ENCODE measurements at regions not wholly inside any gene's neighbourhood (a gene's known extent, or its start where the extent isn't known, plus 50 kb on each side); places are given as distances from the start of the nearest gene placed in this dataset.
"Not testable (repeated sequence)": the region's sequence is repeated elsewhere in the genome, so short reads cannot be mapped to it uniquely, and the experiment has no call there.

DNA sequence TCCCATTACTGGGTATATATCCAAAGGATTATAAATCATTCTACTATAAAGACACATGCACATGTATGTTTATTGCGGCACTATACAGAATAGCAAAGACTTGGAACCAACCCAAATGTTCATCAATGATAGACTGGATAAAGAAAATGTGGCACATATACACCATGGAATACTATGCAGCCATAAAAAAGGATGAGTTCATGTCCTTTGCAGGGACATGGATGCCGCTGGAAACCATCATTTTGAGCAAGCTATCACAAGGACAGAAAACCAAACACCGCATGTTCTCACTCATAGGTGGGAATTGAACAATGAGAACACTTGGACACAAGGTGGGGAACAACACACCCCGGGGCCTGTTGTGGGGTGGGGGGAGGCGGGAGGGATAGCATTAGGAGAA, 57.0 kb upstream of the NEUROD1 start:
- in situ Hi-C loops (cut with HindIII; ENCODE audit: low sequenced_read_pairs), result not testable (repeated sequence)

DNA sequence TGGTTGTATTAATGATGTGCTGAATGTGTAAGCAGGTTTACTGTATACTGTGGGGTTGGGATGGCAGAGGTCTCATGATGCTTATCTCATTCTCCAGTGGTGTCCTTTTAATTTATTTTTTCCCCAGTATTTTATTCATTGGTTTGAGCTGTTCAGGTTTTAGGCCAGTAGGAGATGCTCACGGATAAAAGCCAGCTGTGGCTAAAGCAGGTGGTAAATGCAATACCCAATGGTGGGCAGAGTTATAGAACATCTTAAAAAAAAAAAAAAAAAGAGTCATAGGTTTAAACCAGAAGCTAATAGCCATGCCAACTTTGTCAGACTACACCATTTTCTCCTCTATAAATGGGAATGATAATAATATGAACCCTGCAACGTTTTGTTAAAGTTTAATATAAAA, 57.8 kb upstream of the NEUROD1 start:
- in situ Hi-C loops (cut with HindIII; ENCODE audit: low sequenced_read_pairs), result no loop called here

DNA sequence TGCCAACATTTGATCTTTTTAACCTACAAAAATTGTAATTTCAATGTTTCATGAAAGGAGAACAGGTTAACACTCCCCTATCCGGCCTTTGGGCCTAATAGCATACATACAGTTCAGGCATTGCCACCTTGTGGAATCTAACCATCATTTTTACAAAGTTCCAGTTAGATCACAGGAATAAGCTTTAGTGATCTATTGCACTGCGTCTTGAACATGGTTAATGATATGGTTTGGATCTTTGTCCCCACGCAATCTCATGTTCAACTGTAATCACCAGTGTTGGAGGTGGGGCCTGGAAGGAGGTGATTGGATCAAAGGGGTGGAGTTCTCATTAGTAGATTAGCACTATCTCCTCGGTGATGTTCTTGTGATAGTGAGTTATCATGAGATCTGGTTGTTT, 58.2 kb upstream of the NEUROD1 start:
- in situ Hi-C loops (cut with HindIII; ENCODE audit: low sequenced_read_pairs), result no loop called here

DNA sequence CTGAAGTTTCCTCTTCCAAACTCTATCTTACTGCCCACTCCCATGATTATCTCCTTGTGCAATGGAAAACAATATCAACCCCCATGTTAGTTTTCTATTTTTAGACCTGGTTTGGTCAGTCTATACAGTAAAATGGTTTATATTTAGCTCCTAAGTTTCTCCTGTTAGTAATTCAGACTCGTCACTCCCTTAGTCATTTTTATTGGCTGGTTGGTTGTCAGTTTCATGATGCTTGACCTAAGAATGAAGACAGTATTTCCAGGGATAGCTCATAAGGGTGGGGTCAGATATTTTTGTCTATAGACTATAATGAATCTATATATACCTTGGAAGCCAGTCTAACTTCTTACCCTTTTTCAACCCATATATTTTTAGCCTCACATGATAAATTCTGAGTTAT, 61.4 kb upstream of the NEUROD1 start:
- in situ Hi-C loops (cut with HindIII; ENCODE audit: low sequenced_read_pairs), result no loop called here

DNA sequence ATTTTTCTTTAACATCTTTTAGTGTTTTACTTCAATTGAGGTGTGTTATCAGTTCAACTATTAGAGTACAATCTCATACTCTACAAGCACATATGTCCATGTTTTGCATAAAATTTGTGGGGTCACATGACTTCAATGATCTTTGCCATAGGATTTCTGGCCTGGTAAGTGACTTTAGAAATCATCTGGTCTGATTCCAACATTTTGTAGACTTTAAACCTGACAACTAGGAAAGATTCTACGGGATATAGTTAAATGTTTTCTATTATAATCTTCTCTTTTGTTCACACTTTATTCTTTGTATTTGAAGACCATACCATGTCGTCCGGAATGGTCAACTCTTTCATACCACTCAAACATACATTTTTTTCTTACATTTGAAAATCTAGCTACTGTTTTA, 62.0 kb upstream of the NEUROD1 start:
- in situ Hi-C loops (cut with HindIII; ENCODE audit: low sequenced_read_pairs), result no loop called here

DNA sequence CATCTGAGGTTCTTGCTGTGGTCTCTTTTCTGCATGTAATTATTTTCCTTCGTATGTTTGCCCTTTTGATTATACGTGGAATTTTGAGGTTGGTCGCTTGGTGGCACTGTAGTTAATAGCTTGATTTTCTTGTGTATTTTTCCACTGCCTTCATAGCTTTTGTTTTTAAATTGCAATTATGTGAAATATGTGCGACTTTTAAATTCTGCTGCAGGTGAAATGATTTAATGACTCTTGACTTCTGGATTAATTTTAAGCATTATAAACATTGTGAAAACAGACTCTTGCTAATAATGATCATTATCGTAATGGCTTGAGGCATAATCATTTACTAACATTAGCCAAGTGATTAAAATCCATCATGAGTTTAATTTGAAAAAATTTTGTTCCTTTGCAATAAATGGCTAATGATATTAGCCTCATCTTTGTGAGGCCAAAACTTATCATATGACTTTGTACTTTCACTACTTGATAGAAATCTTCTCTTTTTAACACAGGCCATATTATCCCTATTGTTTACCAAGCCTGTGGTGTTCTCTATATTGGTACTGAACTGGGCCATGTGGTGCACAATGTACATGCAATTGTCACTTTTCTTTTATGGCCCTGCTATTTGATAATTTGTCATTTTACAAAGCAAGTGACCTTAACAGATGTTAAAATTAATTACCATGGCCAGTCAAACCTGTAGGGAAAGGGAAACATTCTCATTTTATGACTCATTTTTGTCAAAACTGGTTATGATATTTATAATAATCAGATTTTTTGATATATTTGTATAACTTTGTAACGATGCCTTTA, 62.8 kb upstream of the NEUROD1 start:
- in situ Hi-C loops (cut with HindIII; ENCODE audit: low sequenced_read_pairs), result no loop called here

DNA sequence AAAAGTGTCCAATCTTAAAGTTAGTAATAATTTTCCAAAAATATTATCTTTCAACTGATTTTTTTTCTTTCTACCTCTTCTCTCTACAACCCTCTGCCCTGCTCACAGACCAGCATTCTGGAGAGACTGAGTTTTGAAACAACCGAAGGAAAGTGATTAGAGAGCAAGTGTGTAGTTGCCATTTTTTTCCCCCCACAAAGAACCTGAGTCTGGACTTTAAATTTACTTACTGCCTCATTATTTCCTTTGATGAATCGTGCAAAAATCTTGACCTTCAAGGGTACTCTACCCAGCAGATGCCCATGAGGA, 63.4 kb upstream of the NEUROD1 start:
- in situ Hi-C loops (cut with HindIII; ENCODE audit: low sequenced_read_pairs), result no loop called here

DNA sequence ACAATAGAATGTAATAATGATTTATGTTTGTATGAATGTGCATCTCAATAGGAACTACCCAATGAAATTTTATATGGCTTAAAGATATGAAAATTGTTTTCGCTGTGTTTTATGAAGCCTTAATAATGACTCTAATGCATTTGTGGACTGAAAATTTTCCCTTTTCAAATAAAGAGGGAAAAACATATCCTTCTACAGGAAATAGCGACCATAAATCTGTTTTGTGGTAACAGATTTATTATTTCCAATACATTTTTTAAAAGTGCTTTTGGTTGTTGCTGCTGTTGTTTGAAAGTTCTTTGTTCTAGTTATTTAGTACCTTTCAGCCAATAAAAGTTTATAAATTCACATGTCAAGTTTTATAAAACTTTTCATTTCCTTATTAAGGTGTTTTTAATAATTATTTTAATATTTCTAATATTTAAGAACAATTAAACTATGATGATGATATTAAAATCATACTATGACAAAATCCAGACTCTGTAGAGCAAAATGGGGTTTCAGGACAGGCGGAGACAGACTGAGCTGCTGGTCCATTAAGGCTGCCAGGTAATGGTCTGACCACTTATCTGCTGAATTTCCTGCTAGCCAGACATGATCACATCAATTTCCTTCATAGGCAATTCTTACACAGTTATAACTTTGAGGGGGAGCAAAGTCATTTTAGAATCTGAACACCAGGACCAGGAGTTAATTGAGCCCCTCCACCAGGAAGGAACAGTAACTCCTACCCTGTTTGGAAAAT, 65.7 kb upstream of the NEUROD1 start:
- in situ Hi-C loops (cut with HindIII; ENCODE audit: low sequenced_read_pairs), result no loop called here

DNA sequence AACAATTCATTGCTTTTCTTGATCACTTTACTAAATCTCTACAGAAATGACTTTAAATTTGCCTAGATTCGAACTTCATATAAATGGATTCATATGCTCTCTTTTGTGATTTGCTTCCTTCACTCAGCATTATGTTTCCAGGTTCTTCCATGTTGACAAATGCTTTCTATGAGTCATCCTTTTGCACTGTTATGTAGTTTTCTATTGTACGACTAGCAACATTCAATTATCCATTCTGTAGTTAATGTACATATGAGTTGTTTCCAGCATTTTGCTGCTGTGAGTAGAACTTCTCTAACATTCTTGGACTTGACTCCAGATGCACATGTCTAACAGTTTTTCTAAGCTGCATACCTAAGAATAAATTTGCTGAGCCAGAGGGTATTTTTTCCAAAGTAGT, 66.5 kb upstream of the NEUROD1 start:
- in situ Hi-C loops (cut with HindIII; ENCODE audit: low sequenced_read_pairs), result no loop called here

DNA sequence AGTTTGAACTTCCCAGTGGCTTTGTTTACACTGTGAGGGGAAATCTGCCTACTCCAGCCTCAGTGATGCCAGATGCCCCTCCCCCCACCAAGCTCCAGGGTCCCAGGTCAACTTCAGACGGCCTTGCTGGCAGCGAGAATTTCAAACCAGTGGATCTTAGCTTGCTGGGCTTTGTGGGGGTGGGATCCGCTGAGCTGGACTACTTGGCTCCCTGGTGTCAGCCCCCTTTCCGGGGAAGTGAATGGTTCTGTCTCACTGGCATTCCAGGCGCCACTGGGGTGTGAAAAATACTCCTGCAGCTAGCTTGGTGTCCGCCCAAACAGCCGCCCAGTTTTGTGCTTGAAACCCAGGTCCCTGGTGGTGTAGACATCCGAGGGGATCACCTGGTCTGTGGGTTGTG, 70.0 kb upstream of the NEUROD1 start:
- in situ Hi-C loops (cut with HindIII; ENCODE audit: low sequenced_read_pairs), result loop anchor here (10.0 kb wide), 1 partner anchor 144 kb away; the partner anchor contains the start of gene ITPRID2

DNA sequence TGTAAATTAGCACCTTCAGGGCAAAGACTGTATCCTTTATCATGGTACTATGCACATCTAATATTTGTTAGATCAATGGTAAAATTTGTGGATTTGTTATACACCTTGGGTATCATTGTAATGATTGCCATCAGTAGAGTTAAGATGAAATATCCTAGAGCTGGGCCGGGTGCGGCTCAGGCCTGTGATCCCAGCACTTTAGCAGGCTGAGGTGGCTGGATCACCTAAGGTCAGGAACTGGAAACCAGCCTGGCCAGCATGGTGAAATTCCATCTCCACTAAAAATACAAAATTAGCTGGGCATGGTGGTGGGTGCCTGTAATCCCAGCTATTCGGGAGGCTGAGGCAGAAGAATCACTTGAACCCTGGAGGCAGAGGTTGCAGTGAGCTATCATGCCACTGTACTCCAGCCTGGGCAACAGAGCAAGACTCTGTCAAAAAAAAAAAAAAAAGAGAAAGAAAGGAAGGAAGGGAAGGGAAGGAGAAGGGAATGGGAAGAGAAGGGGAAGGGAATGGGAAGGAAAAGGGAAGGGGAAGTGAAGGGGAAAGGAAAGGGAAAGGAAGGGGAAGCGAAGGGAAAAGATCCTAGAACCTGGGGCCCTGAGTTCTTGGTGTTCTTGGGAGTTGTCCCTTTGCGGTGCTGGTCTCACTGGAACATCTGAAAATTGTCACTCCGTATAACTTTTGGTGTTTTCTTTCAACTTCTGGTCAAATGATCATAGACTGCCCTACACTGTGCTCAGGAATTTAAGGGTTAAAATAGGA, 71.1 kb upstream of the NEUROD1 start:
- in situ Hi-C loops (cut with HindIII; ENCODE audit: low sequenced_read_pairs), result loop anchor here (10.0 kb wide), 1 partner anchor 143 kb away; the partner anchor contains the start of gene ITPRID2

DNA sequence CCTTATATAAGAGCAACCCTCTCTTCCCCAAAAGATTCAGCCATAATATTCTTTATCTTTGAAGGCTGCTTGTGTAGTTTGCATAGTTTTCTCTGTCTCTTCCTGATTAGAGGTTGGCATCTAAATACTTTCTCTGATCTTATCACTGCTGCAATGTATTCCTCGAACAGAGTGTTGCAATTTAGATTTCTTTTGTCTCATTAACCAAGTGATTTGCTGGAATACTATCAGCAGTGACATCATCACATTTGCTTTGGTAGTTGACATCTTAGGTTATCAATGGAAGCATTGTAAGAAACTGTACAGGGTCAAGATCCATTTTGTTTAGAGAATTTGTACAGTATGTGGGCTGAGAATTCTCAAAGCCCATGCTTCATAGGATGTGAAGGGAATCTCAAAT, 72.0 kb upstream of the NEUROD1 start:
- in situ Hi-C loops (cut with HindIII; ENCODE audit: low sequenced_read_pairs), result loop anchor here (10.0 kb wide), 1 partner anchor 142 kb away; the partner anchor contains the start of gene ITPRID2

DNA sequence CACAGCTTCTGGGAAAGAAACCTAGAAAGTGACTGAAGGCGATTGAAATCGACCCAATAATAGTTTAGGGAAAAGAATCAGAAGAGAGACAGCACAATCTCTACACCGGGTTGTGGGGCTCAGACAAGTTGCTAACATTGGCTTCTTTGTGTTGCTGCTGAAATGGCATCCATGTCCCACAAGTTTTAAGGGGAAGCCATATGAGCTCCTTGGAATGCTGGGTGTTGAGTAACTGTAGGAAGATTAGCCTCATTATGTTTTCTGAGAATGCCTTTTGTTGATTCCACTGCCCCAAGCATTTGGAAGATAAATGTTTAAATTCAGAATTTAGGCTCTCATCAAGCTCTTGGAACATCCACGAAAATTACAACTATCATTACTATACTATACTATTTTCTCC, 73.4 kb upstream of the NEUROD1 start:
- in situ Hi-C loops (cut with HindIII; ENCODE audit: low sequenced_read_pairs), result loop anchor here (10.0 kb wide), 1 partner anchor 141 kb away; the partner anchor contains the start of gene ITPRID2

DNA sequence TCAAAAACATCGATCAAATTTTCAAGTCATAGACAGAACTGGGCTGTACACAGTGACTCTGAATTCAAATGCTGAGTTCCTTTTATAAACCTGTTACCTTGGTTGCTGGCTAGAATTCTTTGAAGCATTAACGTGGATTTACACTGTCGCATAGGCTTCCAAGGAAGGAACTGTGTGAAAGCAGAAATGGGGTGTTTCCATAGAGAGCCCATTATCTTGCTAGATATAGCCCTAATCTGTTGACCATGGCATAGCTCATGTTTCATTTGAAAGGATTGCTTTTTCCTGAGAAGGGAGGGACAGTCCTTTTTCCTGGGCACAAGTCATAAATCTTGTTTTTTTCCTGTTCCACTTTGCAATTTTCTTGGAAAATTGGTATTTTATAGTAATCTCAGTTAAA, 73.8 kb upstream of the NEUROD1 start:
- in situ Hi-C loops (cut with HindIII; ENCODE audit: low sequenced_read_pairs), result loop anchor here (10.0 kb wide), 1 partner anchor 141 kb away; the partner anchor contains the start of gene ITPRID2

DNA sequence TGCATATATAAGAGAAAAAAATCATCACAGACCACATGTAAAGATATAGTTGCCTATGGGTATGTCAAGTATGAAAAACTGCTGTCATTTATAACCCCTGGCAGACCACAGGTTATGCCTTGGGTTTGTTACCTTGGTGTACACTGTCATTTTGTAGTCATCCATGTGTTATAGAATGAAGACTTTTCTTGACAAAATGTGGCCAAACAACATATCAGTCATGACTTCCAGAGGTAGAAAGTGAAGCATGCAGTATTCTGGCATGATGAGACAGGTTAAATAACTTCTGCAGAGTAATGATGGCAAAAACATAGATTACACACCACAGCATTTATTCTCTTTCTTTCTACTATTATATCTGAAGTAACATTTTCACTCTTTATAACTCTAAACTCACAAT, 74.9 kb upstream of the NEUROD1 start:
- in situ Hi-C loops (cut with HindIII; ENCODE audit: low sequenced_read_pairs), result loop anchor here (10.0 kb wide), 1 partner anchor 140 kb away; the partner anchor contains the start of gene ITPRID2

DNA sequence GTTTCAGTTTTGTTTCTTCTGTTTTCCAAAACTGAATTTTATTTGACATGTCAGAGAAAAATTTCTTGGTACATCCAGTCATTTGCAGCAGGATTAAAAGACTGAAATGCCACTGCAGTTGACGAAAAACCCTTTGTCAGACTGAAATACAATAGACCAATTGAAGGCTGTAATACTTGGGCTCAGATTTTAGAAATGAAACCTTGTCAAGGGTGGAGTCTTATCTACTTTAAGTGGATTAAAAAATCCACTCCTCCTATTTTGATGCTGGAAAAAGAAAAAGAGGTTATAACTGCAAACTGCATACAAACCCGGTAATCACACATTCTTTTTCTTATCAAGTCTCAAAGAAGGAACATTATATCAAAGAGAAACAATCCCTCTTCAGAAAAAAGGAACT, 80.2 kb upstream of the NEUROD1 start:
- in situ Hi-C loops (cut with HindIII; ENCODE audit: low sequenced_read_pairs), result no loop called here

DNA sequence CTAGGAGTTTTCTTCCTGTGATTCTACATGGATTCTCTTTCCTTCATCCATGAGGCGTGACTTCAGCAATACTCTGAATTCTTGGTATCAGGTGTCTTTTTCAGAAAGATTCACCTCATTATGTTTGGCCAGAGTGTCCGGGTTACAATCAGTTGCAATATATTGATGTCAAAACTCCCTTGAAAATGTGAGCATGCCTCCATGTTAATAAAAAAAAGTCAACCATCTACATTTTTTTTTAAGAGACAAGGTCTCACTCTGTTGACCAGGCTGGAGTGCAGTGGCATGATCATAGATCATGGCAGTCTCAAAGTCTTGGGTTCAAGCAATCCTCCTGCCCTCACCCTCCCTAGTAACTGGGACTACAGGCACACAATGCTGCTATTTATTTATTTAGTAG, 80.9 kb upstream of the NEUROD1 start:
- in situ Hi-C loops (cut with HindIII; ENCODE audit: low sequenced_read_pairs), result no loop called here

DNA sequence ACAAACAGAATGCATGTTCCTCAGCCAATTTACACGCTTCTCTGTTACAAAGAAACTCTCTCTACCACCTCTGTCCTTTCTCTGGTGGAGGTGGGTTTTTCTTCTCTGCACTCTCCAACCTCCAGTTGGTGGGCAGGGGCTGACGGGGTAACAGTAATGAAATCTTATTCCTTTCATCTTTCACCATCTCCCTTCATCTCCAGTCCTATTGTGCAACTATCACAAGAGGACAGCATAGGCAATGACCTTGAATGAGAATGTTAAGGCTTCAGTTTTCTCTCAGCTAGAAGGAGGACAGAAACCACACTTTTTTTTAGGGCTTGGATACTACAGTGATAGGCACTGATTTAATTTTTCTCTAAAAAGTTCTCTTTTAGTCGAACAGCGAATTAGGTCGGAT, 81.7 kb upstream of the NEUROD1 start:
- in situ Hi-C loops (cut with HindIII; ENCODE audit: low sequenced_read_pairs), result no loop called here

DNA sequence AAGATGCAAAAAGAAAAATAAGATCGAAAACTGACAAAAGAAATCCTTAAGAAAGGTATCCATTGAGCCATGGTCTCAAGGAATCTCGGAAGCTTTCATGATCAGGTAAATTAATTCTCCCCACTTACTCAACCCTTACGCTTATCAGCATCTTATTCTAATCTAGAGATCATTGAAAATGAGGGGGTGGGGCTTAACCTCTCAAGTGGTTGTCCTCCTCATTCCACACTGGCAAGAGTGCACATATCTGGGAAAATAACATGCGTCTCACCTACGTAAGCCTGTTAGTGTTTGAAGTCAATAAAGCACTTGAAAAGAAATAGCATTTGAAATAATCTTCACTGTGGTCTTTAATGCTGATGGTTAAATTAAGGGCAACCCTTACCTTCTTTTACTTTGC, 82.5 kb upstream of the NEUROD1 start:
- in situ Hi-C loops (cut with HindIII; ENCODE audit: low sequenced_read_pairs), result no loop called here

DNA sequence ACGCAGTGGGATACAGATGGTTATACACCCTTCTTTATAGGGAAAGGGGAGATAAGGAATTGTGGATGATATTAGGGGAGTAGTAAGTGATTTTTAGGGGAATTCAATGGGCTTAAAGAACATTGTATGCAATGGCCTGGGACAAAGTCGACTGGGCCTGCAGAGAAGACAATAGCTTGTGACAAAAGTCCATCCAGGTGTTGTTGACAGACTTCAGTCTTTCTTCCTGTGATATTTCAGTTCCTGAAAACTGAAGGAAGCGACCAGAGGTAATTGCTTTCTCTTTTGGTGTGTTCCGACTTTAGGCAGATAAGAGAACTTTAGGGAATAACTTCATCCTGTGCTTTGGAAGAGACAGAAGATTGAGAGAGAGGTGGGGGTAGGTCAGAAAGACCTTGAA, 83.1 kb upstream of the NEUROD1 start:
- in situ Hi-C loops (cut with HindIII; ENCODE audit: low sequenced_read_pairs), result no loop called here

Measured in DLD1 (cell line).